ENCODE measurements at regions not wholly inside any gene's neighbourhood (a gene's known extent, or its start where the extent isn't known, plus 50 kb on each side); places are given as distances from the start of the nearest gene placed in this dataset.

DNA sequence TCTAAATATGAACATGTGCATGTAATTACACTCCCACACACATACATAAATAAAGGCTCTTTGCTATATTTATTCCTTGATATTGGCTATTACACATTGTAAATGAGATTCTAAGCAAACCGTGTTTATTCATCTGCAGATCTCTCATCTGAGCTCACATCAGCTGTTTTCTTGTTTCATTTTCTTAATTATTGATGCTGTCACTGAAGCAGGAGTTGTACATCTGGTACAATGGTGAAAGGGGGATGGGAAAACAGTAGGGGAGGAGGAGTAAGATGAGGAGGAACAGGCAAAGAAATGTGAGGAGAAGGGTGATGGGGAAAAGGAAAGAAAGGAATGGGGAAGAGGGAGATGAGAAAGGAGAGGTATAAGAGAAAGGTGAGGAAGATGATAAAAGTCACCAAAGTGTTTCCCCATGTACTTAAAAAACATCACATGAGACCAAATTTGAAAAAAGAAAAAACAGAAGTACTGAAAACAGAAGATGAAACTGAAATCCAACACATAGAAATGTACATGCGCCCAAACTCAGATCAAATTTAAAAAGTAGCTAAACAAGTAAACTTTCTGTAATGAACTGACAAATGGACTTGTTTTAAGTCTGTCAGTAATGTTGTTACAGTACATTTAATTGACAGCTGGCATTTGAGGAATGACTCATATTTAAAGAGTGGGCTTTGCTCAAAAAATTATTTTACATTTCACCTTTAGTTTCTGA is 472.2 kb downstream of the ARL4A start:
- intact Hi-C loops (cut with micrococcal nuclease; ENCODE audit: unreplicated experiment) (no loop called here), in situ Hi-C loops (cut with MboI) (no loop called here)
- H3K9ac ChIP-seq (ENCODE audit: control insufficient read depth, insufficient read depth, low read length): no peak overlapping the region
- no peak overlapping the region for H3K4me3 ChIP-seq
- no peaks in the 10 kb centered on the region for H3K27me3 ChIP-seq (replicated peaks in 1 of 2; ENCODE audit: control insufficient read depth in 2 of 2, insufficient read depth in 2 of 2, low read length in 1 of 2)
- no peak overlapping the region for H2AFZ ChIP-seq (ENCODE audit: control insufficient read depth, low read depth, low read length)
- H3K36me3 ChIP-seq (ENCODE audit: control insufficient read depth in 2 of 2, insufficient read depth in 2 of 2, low read length in 1 of 2): no peaks in the 10 kb centered on the region
- DNase-seq (ENCODE audit: low read depth, low spot score) (no peak), ATAC-seq (no peak), FAIRE-seq (no peak)
- H4K20me1 ChIP-seq (ENCODE audit: control insufficient read depth, insufficient read depth): no peaks in the 10 kb centered on the region
- no peaks in the 10 kb centered on the region for H3K79me2 ChIP-seq (ENCODE audit: control insufficient read depth, insufficient read depth, low read length)
- no peaks in the 10 kb centered on the region for H3K4me1 ChIP-seq (ENCODE audit: control insufficient read depth, insufficient read depth, low read length)
- H3K4me2 ChIP-seq (ENCODE audit: control insufficient read depth, insufficient read depth): no peak overlapping the region
- no TSS peak for BruUV-seq (replicated peaks)
- ChIA-PET SMC1A (ENCODE audit: uncharacterized antibody, unreplicated experiment) (no interaction called here), POLR2A (no interaction called here), CTCF (interaction anchor here (0.6 kb wide), 1 partner anchor 23 kb away, joined by 3 read pairs; no protein-coding TSS in a partner anchor), RAD21 (ENCODE audit: unreplicated experiment) (no interaction called here)
- no peaks in the 10 kb centered on the region for H3K9me3 ChIP-seq (replicated peaks; ENCODE audit: control insufficient read depth, insufficient read depth, low read length)
- no peak overlapping the region for H3K27ac ChIP-seq (ENCODE audit: control insufficient read depth, insufficient read depth)
- 0% methylated on average over 2 of the region's 2 CpGs for WGBS (ENCODE audit: insufficient coverage, insufficient replicate concordance, low lambda C conversion rate, missing lambda C conversion rate)
- no peak for TF ChIP-seq GATAD2B (conservative IDR thresholded peaks at IDR 0.05; ENCODE audit: low read depth)
- TF ChIP-seq EZH2 (IDR thresholded peaks at IDR 0.05; ENCODE audit: borderline replicate concordance, control insufficient read depth, low read depth, low read length): no peak
- no peak for TF ChIP-seq SPI1 (IDR thresholded peaks at IDR 0.05; ENCODE audit: borderline replicate concordance, insufficient read depth, low read depth, low read length)
- no peak for TF ChIP-seq ZBTB11 (CRISPR knock-in tag; IDR thresholded peaks at IDR 0.05)
- TF ChIP-seq, protein P1, sequence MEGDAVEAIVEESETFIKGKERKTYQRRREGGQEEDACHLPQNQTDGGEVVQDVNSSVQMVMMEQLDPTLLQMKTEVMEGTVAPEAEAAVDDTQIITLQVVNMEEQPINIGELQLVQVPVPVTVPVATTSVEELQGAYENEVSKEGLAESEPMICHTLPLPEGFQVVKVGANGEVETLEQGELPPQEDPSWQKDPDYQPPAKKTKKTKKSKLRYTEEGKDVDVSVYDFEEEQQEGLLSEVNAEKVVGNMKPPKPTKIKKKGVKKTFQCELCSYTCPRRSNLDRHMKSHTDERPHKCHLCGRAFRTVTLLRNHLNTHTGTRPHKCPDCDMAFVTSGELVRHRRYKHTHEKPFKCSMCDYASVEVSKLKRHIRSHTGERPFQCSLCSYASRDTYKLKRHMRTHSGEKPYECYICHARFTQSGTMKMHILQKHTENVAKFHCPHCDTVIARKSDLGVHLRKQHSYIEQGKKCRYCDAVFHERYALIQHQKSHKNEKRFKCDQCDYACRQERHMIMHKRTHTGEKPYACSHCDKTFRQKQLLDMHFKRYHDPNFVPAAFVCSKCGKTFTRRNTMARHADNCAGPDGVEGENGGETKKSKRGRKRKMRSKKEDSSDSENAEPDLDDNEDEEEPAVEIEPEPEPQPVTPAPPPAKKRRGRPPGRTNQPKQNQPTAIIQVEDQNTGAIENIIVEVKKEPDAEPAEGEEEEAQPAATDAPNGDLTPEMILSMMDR (IDR thresholded peaks at IDR 0.05 in 2 of 3, conservative IDR thresholded peaks at IDR 0.05 in 1 of 3; ENCODE audit: control insufficient read depth in 2 of 3, extremely low read depth in 1 of 3, insufficient read depth in 1 of 3, low read depth in 3 of 3, low read length in 3 of 3): no peak
- no peak for TF ChIP-seq MYC (IDR thresholded peaks at IDR 0.05; ENCODE audit: insufficient read depth, insufficient read length, insufficient replicate concordance, low read length, severe bottlenecking)
- no peak for TF ChIP-seq NFIC (IDR thresholded peaks at IDR 0.05; ENCODE audit: low read depth, low read length)
- TF ChIP-seq, protein P2, sequence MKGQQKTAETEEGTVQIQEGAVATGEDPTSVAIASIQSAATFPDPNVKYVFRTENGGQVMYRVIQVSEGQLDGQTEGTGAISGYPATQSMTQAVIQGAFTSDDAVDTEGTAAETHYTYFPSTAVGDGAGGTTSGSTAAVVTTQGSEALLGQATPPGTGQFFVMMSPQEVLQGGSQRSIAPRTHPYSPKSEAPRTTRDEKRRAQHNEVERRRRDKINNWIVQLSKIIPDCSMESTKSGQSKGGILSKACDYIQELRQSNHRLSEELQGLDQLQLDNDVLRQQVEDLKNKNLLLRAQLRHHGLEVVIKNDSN (IDR thresholded peaks at IDR 0.05; ENCODE audit: borderline replicate concordance, extremely low read length, insufficient read depth, low read depth, low read length): no peak
- TF ChIP-seq PAX8 (IDR thresholded peaks at IDR 0.05): no peak
- TF ChIP-seq GABPA (IDR thresholded peaks at IDR 0.05; ENCODE audit: low read depth): no peak
- TF ChIP-seq POLR2AphosphoS2 (IDR thresholded peaks at IDR 0.05; ENCODE audit: low read depth, low read length): no peak
- TF ChIP-seq POLR2AphosphoS5 (IDR thresholded peaks at IDR 0.05; ENCODE audit: low read length): no peak
- TF ChIP-seq ASH2L (IDR thresholded peaks at IDR 0.05; ENCODE audit: borderline replicate concordance, low read depth): no peak
- no peak for TF ChIP-seq RUNX3 (IDR thresholded peaks at IDR 0.05; ENCODE audit: low read length)
- no peak for TF ChIP-seq ZNF622 (IDR thresholded peaks at IDR 0.05)

Data from GM12878 (cell line).